RWPE2 (cell line): ENCODE measurements at regions not wholly inside any gene's neighbourhood (a gene's known extent, or its start where the extent isn't known, plus 50 kb on each side); places are given as distances from the start of the nearest gene placed in this dataset.

Experiments used
- ATAC-seq: fragments of 200-7000 bp; cut with Tn5 transposase; 3 replicates; pipeline ENCODE4 v1.9.1; 2021; ENCODE audit warnings: low read depth
- DNase-seq: peaks from one replicate; pipeline ENCODE4 v3.0.0-alpha.2; 2020; ENCODE audit warnings: low spot score
- H3K27ac ChIP-seq: fragments of 450-650 bp; 2 replicates; pipeline ENCODE4 v1.5.1; 2017; ENCODE audit warnings: mild to moderate bottlenecking; ENCODE audit not compliant: poor library complexity, severe bottlenecking
- H3K27me3 ChIP-seq: fragments of 250-450 bp; sonication (Bioruptor Pico); 2 replicates; pipeline ENCODE4 v1.5.1; 2021; ENCODE audit warnings: mild to moderate bottlenecking, moderate library complexity; ENCODE audit not compliant: insufficient read depth, poor library complexity, severe bottlenecking
- H3K36me3 ChIP-seq: fragments of 250-450 bp; sonication (Bioruptor Pico); 2 replicates; pipeline ENCODE4 v1.5.1; 2020; ENCODE audit warnings: low read depth, mild to moderate bottlenecking, moderate library complexity
- H3K4me1 ChIP-seq: fragments of 250-450 bp; sonication (Bioruptor Pico); 2 replicates; pipeline ENCODE4 v1.5.1; 2021; ENCODE audit warnings: mild to moderate bottlenecking, moderate library complexity; ENCODE audit not compliant: insufficient read depth, poor library complexity, severe bottlenecking
- H3K4me3 ChIP-seq: fragments of 250-450 bp; sonication (Bioruptor Pico); 2 replicates; pipeline ENCODE4 v1.5.1; 2021; ENCODE audit warnings: mild to moderate bottlenecking, moderate library complexity; ENCODE audit not compliant: severe bottlenecking
- H3K9me3 ChIP-seq: fragments of 250-450 bp; sonication (Bioruptor Pico); 2 replicates; pipeline ENCODE4 v1.5.1; 2021; ENCODE audit warnings: mild to moderate bottlenecking, moderate library complexity; ENCODE audit not compliant: severe bottlenecking
- CTCF ChIP-seq: fragments of 450-650 bp; IDR thresholded peaks from one replicate; pipeline ENCODE4 v1.5.1; 2017; ENCODE audit warnings: mild to moderate bottlenecking, moderate library complexity; ENCODE audit not compliant: poor library complexity, severe bottlenecking

GRCh38 chr3:181457756-181458155 lies 254.0 kb upstream of the SOX2 start:
- DNase-seq (no peak), ATAC-seq (no peak)
- Histone ChIP-seq H3K9me3 (no peaks in the 10 kb centered on the region), H3K4me1 (no peaks in the 10 kb centered on the region), H3K36me3 (no peaks in the 10 kb centered on the region), H3K27ac (no peak overlapping the region), H3K27me3 (no peaks in the 10 kb centered on the region), H3K4me3 (no peak overlapping the region)
- no peak for TF ChIP-seq CTCF

- TF ChIP-seq CTCF: no peak
- no peak overlapping the region for H3K4me3 ChIP-seq
- no peak for ATAC-seq
- H3K4me1 ChIP-seq: no peaks in the 10 kb centered on the region
- H3K27me3 ChIP-seq: no peaks in the 10 kb centered on the region
- H3K9me3 ChIP-seq: no peaks in the 10 kb centered on the region
- no peaks in the 10 kb centered on the region for H3K36me3 ChIP-seq
- DNase-seq: no peak
- no peak overlapping the region for H3K27ac ChIP-seq
Observed at GRCh38 chr3:181457190-181457589, 254.5 kb upstream of the SOX2 start.

- H3K27ac ChIP-seq: no peak overlapping the region
- H3K36me3 ChIP-seq: no peaks in the 10 kb centered on the region
Observed at GRCh38 chr3:181455276-181455675, 256.4 kb upstream of the SOX2 start.

GRCh38 chr3:181454451-181455027 lies 257.2 kb upstream of the SOX2 start:
- Histone ChIP-seq H3K9me3 (no peaks in the 10 kb centered on the region), H3K4me3 (no peak overlapping the region), H3K4me1 (no peaks in the 10 kb centered on the region), H3K36me3 (no peaks in the 10 kb centered on the region), H3K27ac (no peak overlapping the region), H3K27me3 (no peaks in the 10 kb centered on the region)
- TF ChIP-seq CTCF: no peak
- ATAC-seq: no peak
- no peak for DNase-seq

More at GRCh38 chr3:181455276-181455675, 256.4 kb upstream of the SOX2 start:
- Histone ChIP-seq H3K9me3 (no peaks in the 10 kb centered on the region), H3K4me3 (no peak overlapping the region), H3K27me3 (no peaks in the 10 kb centered on the region), H3K4me1 (no peaks in the 10 kb centered on the region)
- no peak for DNase-seq
- no peak for TF ChIP-seq CTCF
- no peak for ATAC-seq

- no peak for TF ChIP-seq CTCF
- no peak overlapping the region for H3K4me3 ChIP-seq
- DNase-seq (no peak), ATAC-seq (no peak)
- no peaks in the 10 kb centered on the region for H3K27me3 ChIP-seq
- no peaks in the 10 kb centered on the region for H3K4me1 ChIP-seq
- no peaks in the 10 kb centered on the region for H3K36me3 ChIP-seq
- no peak overlapping the region for H3K27ac ChIP-seq
- no peaks in the 10 kb centered on the region for H3K9me3 ChIP-seq
Observed at GRCh38 chr3:181446741-181447140, 265.0 kb upstream of the SOX2 start.
